ENCODE measurements at regions not wholly inside any gene's neighbourhood (a gene's known extent, or its start where the extent isn't known, plus 50 kb on each side); places are given as distances from the start of the nearest gene placed in this dataset.
A peak's percentile ranks its signal among the peaks of the same experiment; 100 is the strongest.

GRCh38 chr17:13788385-13788784 lies 186.7 kb upstream of the HS3ST3A1 start:
- TF ChIP-seq CTCF (IDR thresholded peaks at IDR 0.05; ENCODE audit: insufficient read depth, low read depth, low read length), result no peak
- H3K4me3 ChIP-seq (ENCODE audit: low read depth, low read length), result no peak overlapping the region
- peak; percentile 17 for DNase-seq (ENCODE audit: low read depth)

- TF ChIP-seq CTCF (IDR thresholded peaks at IDR 0.05; ENCODE audit: insufficient read depth, low read depth, low read length), result no peak
- H3K4me3 ChIP-seq (ENCODE audit: low read depth, low read length), result no peak overlapping the region
- DNase-seq (ENCODE audit: low read depth), result no peak
These were observed 190.6 kb upstream of the HS3ST3A1 start for GRCh38 chr17:13792314-13792713.

- no peak for DNase-seq (ENCODE audit: low read depth)
- no peak for TF ChIP-seq CTCF (IDR thresholded peaks at IDR 0.05; ENCODE audit: insufficient read depth, low read depth, low read length)
- H3K4me3 ChIP-seq (ENCODE audit: low read depth, low read length), result no peak overlapping the region
These were observed 192.2 kb upstream of the HS3ST3A1 start for GRCh38 chr17:13793951-13794350.

GRCh38 chr17:13797863-13798262 lies 196.1 kb upstream of the HS3ST3A1 start:
- no peak overlapping the region for H3K4me3 ChIP-seq (ENCODE audit: low read depth, low read length)
- no peak for TF ChIP-seq CTCF (IDR thresholded peaks at IDR 0.05; ENCODE audit: insufficient read depth, low read depth, low read length)
- no peak for DNase-seq (ENCODE audit: low read depth)

GRCh38 chr17:13806092-13806491 lies 204.4 kb upstream of the HS3ST3A1 start:
- DNase-seq (ENCODE audit: low read depth), result no peak
- no peak for TF ChIP-seq CTCF (IDR thresholded peaks at IDR 0.05; ENCODE audit: insufficient read depth, low read depth, low read length)
- H3K4me3 ChIP-seq (ENCODE audit: low read depth, low read length), result no peak overlapping the region

GRCh38 chr17:13807103-13807502 lies 205.4 kb upstream of the HS3ST3A1 start:
- DNase-seq (ENCODE audit: low read depth), result no peak
- TF ChIP-seq CTCF (IDR thresholded peaks at IDR 0.05; ENCODE audit: insufficient read depth, low read depth, low read length), result no peak
- no peak overlapping the region for H3K4me3 ChIP-seq (ENCODE audit: low read depth, low read length)

- H3K4me3 ChIP-seq (ENCODE audit: low read depth, low read length), result no peak overlapping the region
- no peak for DNase-seq (ENCODE audit: low read depth)
- no peak for TF ChIP-seq CTCF (IDR thresholded peaks at IDR 0.05; ENCODE audit: insufficient read depth, low read depth, low read length)
These were observed 210.6 kb upstream of the HS3ST3A1 start for GRCh38 chr17:13812350-13812749.

All from fibroblast of villous mesenchyme (primary cell).